ENCODE measurements at regions not wholly inside any gene's neighbourhood (a gene's known extent, or its start where the extent isn't known, plus 50 kb on each side); places are given as distances from the start of the nearest gene placed in this dataset.

GRCh38 chr7:32158751-32159745, 88.8 kb upstream of the PDE1C start:
- H3K4me3 ChIP-seq (ENCODE audit: low read depth, low read length), result no peak overlapping the region
- TF ChIP-seq CTCF (IDR thresholded peaks at IDR 0.05; ENCODE audit: control insufficient read depth, extremely low read depth, insufficient read depth), result no peak
- no peak for DNase-seq (ENCODE audit: low read depth)

GRCh38 chr7:32158076-32158475, 87.9 kb upstream of the PDE1C start:
- TF ChIP-seq CTCF (IDR thresholded peaks at IDR 0.05; ENCODE audit: control insufficient read depth, extremely low read depth, insufficient read depth), result no peak
- no peak for DNase-seq (ENCODE audit: low read depth)
- H3K4me3 ChIP-seq (ENCODE audit: low read depth, low read length), result no peak overlapping the region

GRCh38 chr7:32155712-32156111, 85.5 kb upstream of the PDE1C start:
- no peak overlapping the region for H3K4me3 ChIP-seq (ENCODE audit: low read depth, low read length)
- no peak for TF ChIP-seq CTCF (IDR thresholded peaks at IDR 0.05; ENCODE audit: control insufficient read depth, extremely low read depth, insufficient read depth)
- DNase-seq (ENCODE audit: low read depth), result no peak

GRCh38 chr7:32154797-32155196, 84.6 kb upstream of the PDE1C start:
- no peak overlapping the region for H3K4me3 ChIP-seq (ENCODE audit: low read depth, low read length)
- no peak for DNase-seq (ENCODE audit: low read depth)
- TF ChIP-seq CTCF (IDR thresholded peaks at IDR 0.05; ENCODE audit: control insufficient read depth, extremely low read depth, insufficient read depth), result no peak

- no peak for DNase-seq (ENCODE audit: low read depth)
- no peak overlapping the region for H3K4me3 ChIP-seq (ENCODE audit: low read depth, low read length)
- no peak for TF ChIP-seq CTCF (IDR thresholded peaks at IDR 0.05; ENCODE audit: control insufficient read depth, extremely low read depth, insufficient read depth)
Measured at GRCh38 chr7:32153006-32153405, 82.8 kb upstream of the PDE1C start.

- no peak for DNase-seq (ENCODE audit: low read depth)
- TF ChIP-seq CTCF (IDR thresholded peaks at IDR 0.05; ENCODE audit: control insufficient read depth, extremely low read depth, insufficient read depth), result no peak
- no peak overlapping the region for H3K4me3 ChIP-seq (ENCODE audit: low read depth, low read length)
Measured at GRCh38 chr7:32152576-32152975, 82.4 kb upstream of the PDE1C start.
